Heart left ventricle (tissue), 16 donors: ENCODE measurements at regions not wholly inside any gene's neighbourhood (a gene's known extent, or its start where the extent isn't known, plus 50 kb on each side); places are given as distances from the start of the nearest gene placed in this dataset.
"Not testable (repeated sequence)": the region's sequence is repeated elsewhere in the genome, so short reads cannot be mapped to it uniquely, and the experiment has no call there.

Source experiments
- ATAC-seq, 4 donors: fragments of 200-7000 bp; cut with Tn5 transposase; one replicate each; pipeline ENCODE4 v1.9.1; 2020 to 2022; ENCODE audit warnings: moderate library complexity in 4 of 4, mild to moderate bottlenecking in 3 of 4, moderate number of reproducible peaks in 1 of 4
- DNase-seq, 5 donors: peaks; one replicate each; pipeline ENCODE4 v3.0.0-alpha.2; 2020
- H3K27ac ChIP-seq, 12 donors: fragments of 200-600 bp; sonication (generic) in 4 of 12; one replicate each; pipeline versions ENCODE4 v1.5.0 to v1.8.0; 2016 to 2022; ENCODE audit warnings: mild to moderate bottlenecking in 2 of 12
- H3K27me3 ChIP-seq, 9 donors: fragments of 200-600 bp; sonication (generic) in 2 of 9; one replicate each; pipeline versions ENCODE4 v1.5.1 to v1.8.0; 2016 to 2022; ENCODE audit warnings: mild to moderate bottlenecking in 3 of 9
- H3K36me3 ChIP-seq, 9 donors: fragments of 200-600 bp; sonication (generic) in 2 of 9; one replicate each; pipeline versions ENCODE4 v1.5.0 to v1.8.0; 2018 to 2022; ENCODE audit warnings: mild to moderate bottlenecking in 2 of 9
- H3K4me1 ChIP-seq, 12 donors: fragments of 200-600 bp; sonication (generic) in 4 of 12; one replicate each; pipeline versions ENCODE4 v1.5.0 to v1.8.0; 2016 to 2022; ENCODE audit warnings: mild to moderate bottlenecking in 3 of 12
- H3K4me3 ChIP-seq, 12 donors: fragments of 200-600 bp; sonication (generic) in 4 of 12; one replicate each; pipeline versions ENCODE4 v1.5.0 to v1.8.0; 2017 to 2022; ENCODE audit warnings: mild to moderate bottlenecking in 9 of 12, moderate library complexity in 4 of 12
- H3K9me3 ChIP-seq, 12 donors: fragments of 200-600 bp; sonication (generic) in 4 of 12; one replicate each; pipeline versions ENCODE4 v1.5.0 to v1.8.0; 2016 to 2022; ENCODE audit warnings: mild to moderate bottlenecking in 1 of 12
- POLR2A ChIP-seq, 2 donors: fragments of 450-650 bp; IDR thresholded peaks; one replicate each; pipeline ENCODE4 v1.6.1; 2017; ENCODE audit warnings: antibody characterized with exemption in 2 of 2, mild to moderate bottlenecking in 2 of 2, moderate library complexity in 2 of 2
- WGBS, 4 donors: extraction: QIAGEN DNeasy Blood & Tissue Kit in 2 of 4; methylation state at CpG; one replicate each; pipeline versions ENCODE4 v1.1.5 to v1.1.7; 2013 to 2018; 5-methylcytosine and 5-hydroxymethylcytosine counted together
- intact Hi-C, 10 donors: fragments of 100-400 bp; cut with DNase I; formaldehyde crosslinking; loops; one replicate each; pipeline versions ENCODE4 v1.11.1 to v1.14.2; 2022
- TF ChIP-seq, protein P1 (sequence below), 12 donors: fragments of 200-600 bp; sonication (generic) in 4 of 12; IDR thresholded peaks; one replicate each; pipeline versions ENCODE4 v1.5.0 to v1.8.0; 2018 to 2022; ENCODE audit warnings: antibody characterized with exemption in 12 of 12, mild to moderate bottlenecking in 5 of 12
- donor health status: ischemic (EF 13 %, LVEDD 7.1; RV severe dilation, severe dysfunction).
- donor health status: healthy with polysubstance abuse.
- donor health status: DM: no; HTN: yes; CAD: no.
- donor health status: DM: no; HTN: no; CAD: no.
- donor health status: ischemic (EF 25% LVEDD 6.9; RV normal size, moderate dysfunction).
- donor health status: ischemic (EF 25% LVEDD 5.7; RV mildly dilated, moderate dysfunction).
- donor health status: healthy.
- donor health status: DM: yes; HTN: yes; CAD: no.
- donor health status: ischemic (EF 35%, LVEDD 5.7; RV mildly dilated, moderate dysfunction).
- donor health status: nonischemic (EF 11% LVEDD 7.7; RV severe dilation, severe dysfunction).
- donor health status: DM: yes; HTN: yes; CAD: no.
- donor health status: PGD.
- donor health status: ischemic (EF 29% LVEDD 5.4; RV normal size, mild dysfunction).
- donor health status: nonischemic (EF 23%, LVEDD 6.1; RV moderate dilation, normal function).

DNA sequence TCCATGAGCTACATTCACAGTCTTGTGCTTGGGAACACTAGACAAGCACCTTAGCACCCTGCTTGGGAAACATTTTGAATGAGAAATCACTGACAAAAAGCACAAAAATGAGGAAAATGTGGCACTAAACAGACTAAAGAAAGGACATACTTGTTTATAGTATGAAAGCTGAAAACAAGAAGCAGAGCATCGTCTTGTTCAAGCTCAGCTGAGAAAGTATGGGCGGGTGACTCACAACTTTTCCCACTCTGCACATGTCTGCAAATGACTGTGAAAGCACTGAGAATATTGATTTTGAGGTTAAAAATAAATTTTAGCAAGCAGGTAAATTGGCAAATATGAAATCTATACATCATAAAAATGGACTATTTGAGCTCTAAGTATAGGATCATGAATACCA lies 725.3 kb downstream of the COL12A1 start:
- Histone ChIP-seq H3K27me3 (no peaks in the 10 kb centered on the region), H3K9me3 (no peaks in the 10 kb centered on the region), H3K36me3 (no peaks in the 10 kb centered on the region), H3K27ac (no peak overlapping the region), H3K4me3 (no peak overlapping the region), H3K4me1 (no peaks in the 10 kb centered on the region)
- intact Hi-C loops: no loop called here
- ATAC-seq (no peak), DNase-seq (no peak)
- no peak for TF ChIP-seq POLR2A (IDR thresholded peaks at IDR 0.05)
- TF ChIP-seq, protein P1, sequence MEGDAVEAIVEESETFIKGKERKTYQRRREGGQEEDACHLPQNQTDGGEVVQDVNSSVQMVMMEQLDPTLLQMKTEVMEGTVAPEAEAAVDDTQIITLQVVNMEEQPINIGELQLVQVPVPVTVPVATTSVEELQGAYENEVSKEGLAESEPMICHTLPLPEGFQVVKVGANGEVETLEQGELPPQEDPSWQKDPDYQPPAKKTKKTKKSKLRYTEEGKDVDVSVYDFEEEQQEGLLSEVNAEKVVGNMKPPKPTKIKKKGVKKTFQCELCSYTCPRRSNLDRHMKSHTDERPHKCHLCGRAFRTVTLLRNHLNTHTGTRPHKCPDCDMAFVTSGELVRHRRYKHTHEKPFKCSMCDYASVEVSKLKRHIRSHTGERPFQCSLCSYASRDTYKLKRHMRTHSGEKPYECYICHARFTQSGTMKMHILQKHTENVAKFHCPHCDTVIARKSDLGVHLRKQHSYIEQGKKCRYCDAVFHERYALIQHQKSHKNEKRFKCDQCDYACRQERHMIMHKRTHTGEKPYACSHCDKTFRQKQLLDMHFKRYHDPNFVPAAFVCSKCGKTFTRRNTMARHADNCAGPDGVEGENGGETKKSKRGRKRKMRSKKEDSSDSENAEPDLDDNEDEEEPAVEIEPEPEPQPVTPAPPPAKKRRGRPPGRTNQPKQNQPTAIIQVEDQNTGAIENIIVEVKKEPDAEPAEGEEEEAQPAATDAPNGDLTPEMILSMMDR (IDR thresholded peaks at IDR 0.05): no peak
- 82 to 92% (median 91%) methylated on average over 2 of the region's 2 CpGs for WGBS, 4 donors

DNA sequence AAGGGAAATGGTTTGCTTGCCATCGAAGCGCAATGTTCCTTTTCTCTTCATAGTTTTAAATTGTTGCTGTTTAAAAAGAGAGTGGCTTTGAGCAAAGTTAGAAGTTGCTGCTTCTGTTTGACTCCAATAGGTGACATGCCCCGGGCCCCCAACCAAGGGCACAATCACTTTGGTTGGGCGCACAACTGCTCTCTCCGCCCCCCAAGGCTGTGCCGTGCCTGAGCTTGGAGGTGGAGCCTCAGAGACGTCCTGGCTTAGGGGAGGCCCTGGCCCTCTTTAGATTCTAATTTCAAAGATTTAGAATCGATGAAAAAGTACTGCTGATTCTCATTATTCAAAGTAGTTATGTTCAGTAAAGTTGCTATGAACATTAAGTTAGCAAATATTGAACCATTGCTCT lies 725.9 kb downstream of the COL12A1 start:
- H3K4me3 ChIP-seq: no peak overlapping the region
- ATAC-seq: no peak
- no peaks in the 10 kb centered on the region for H3K27me3 ChIP-seq
- TF ChIP-seq, protein P1 (IDR thresholded peaks at IDR 0.05): no peak
- TF ChIP-seq POLR2A (IDR thresholded peaks at IDR 0.05): no peak
- intact Hi-C loops: no loop called here
- no peak overlapping the region for H3K27ac ChIP-seq
- DNase-seq: no peak
- no peaks in the 10 kb centered on the region for H3K4me1 ChIP-seq
- 79 to 81% (median 80%) methylated on average over 8 of the region's 8 CpGs for WGBS, 4 donors
- H3K9me3 ChIP-seq: no peaks in the 10 kb centered on the region
- no peaks in the 10 kb centered on the region for H3K36me3 ChIP-seq

DNA sequence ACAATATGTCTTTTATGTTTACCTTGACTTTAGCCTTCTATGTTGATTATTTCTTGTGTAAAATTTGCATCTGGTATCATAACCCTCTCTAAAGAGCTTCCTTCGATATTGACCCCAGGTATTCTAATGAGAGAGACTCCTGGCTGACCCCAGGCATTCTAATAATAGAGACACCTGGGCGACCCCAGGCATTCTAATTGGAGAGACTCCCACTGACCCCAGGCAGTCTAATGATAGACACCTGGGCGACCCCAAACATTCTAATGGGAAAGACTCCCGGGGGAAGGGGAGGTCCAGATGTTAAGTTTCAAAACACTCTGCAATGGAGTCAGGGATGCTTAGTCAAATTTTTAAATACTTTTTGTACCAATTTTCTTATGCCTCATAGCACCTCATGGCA lies 726.4 kb downstream of the COL12A1 start:
- TF ChIP-seq, protein P1 (IDR thresholded peaks at IDR 0.05): no peak
- TF ChIP-seq POLR2A (IDR thresholded peaks at IDR 0.05): no peak
- H3K27ac ChIP-seq: no peak overlapping the region
- H3K4me3 ChIP-seq: no peak overlapping the region
- H3K9me3 ChIP-seq: no peaks in the 10 kb centered on the region
- H3K36me3 ChIP-seq: no peaks in the 10 kb centered on the region
- no peaks in the 10 kb centered on the region for H3K4me1 ChIP-seq
- DNase-seq (no peak), ATAC-seq (no peak)
- 77 to 85% (median 81%) methylated on average over 4 of the region's 4 CpGs for WGBS, 4 donors
- H3K27me3 ChIP-seq: no peaks in the 10 kb centered on the region
- intact Hi-C loops: no loop called here

DNA sequence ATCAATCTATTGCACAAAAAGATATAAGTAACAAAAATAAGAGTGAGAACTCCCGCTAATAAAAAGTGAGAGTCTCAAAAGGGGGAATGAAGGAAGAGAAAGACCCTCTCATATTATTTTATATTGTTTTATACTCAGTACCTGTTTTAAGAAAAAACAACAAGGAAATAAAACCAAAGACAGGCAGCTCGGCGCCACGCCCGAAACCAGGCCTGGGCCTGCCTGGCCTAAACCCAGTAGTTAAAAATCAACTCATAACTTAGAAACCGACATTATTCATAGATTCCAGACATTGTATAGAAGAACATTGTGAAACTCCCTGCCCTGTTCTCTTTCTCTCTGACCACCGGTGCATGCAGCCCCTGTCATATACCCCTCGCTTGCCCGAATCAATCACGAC lies 731.8 kb downstream of the COL12A1 start:
- H3K4me1 ChIP-seq, DNase-seq, H3K9me3 ChIP-seq, ATAC-seq, intact Hi-C loops, H3K27ac ChIP-seq, H3K36me3 ChIP-seq, H3K4me3 ChIP-seq, H3K27me3 ChIP-seq: not testable (repeated sequence)
- 93 to 96% (median 95%) methylated on average over 10 of the region's 10 CpGs for WGBS, 4 donors

DNA sequence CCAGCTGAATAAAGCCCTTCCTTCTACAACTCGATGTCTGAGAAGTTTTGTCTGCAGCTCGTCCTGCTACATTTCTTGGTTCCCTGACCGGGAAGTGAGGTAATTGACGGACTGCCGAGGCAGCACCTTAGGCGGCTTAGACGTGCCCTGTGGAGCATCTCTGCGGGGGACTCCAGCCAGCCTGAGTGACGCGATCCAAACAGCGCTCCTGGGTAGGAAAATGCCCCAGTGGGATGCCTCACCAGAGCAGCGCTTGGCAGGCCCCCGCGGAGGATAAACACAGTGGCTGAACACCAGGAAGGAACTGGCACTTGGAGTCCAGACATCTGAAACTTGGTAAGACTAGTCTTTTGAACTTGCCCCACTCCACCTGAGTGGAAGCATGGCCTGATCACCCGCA lies 737.3 kb downstream of the COL12A1 start:
- intact Hi-C loops, H3K36me3 ChIP-seq, ATAC-seq, H3K27me3 ChIP-seq, H3K4me1 ChIP-seq, H3K4me3 ChIP-seq, H3K9me3 ChIP-seq, H3K27ac ChIP-seq: not testable (repeated sequence)
- 87 to 97% (median 93%) methylated on average over 15 of the region's 15 CpGs for WGBS, 4 donors
- DNase-seq: peak in 1 of 5 donors; percentile 51
